Islet precursor cell (in vitro differentiated cells): ENCODE measurements at regions not wholly inside any gene's neighbourhood (a gene's known extent, or its start where the extent isn't known, plus 50 kb on each side); places are given as distances from the start of the nearest gene placed in this dataset.

Experiments
- DNase-seq: peaks from one replicate; pipeline ENCODE4 v3.0.0-alpha.2; 2018

DNA sequence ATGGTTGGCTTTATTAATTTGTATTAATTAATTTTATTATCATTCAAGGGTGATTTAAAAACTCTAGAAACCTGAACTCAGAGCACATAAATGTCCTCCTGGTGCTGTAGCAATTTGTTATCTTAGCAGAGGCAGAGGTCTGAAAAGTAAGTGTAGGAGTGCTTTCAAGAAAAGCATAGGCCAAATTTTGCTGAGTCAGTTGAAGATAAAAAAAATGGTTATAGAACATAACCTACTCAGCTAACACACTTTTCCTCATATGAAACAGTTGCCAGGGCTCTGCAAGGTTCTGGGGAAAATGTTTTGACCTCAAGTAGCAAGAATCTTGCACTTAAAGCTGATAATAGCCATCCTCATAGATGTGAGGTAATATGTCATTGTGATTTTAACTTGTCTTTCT, 53.5 kb upstream of the CHODL start:
- no peak for DNase-seq

- DNase-seq, result no peak
These were observed 66.1 kb upstream of the CHODL start for GRCh38 chr21:18178509-18178908.

DNA sequence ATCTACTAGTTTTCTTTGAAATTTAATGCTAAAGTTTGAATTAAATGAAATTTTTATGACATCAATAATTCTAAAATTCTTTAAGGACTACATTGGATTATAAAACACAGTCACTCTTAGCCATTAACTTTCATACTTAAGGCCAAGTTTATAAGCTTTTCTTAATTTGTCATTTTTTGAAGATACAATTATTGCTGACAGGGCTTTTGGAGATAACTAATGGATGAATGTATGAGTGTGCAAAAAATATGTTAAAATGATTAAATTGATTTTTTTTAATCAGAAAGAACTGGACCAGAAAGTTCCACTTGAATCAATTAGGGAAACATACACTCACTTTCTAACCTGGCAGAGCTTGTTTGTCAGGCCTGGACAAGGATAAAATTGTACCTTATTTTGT, 70.3 kb upstream of the CHODL start:
- DNase-seq, result no peak

- no peak for DNase-seq
These were observed 73.8 kb upstream of the CHODL start for GRCh38 chr21:18170829-18171228.

DNA sequence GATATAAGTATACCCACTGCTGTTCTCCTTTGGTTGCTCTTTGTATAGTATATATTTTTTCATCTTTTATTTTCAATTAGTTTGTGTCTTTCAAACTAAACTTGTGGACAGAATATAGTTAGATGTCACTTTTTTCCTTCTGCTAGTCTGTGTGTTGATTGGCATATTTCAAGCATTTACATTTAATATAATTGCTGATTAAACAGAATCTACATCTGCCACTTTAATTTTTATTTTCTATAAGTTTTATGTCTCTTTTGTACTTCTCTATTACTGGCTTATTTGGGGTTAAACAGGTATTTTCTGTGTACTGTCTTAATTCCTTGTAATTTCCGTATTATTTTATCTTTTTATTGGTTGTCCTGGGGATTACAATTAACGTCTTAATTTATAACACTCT, 74.4 kb upstream of the CHODL start:
- DNase-seq, result no peak

GRCh38 chr21:18168108-18168507, 76.5 kb upstream of the CHODL start:
- DNase-seq, result no peak

DNA sequence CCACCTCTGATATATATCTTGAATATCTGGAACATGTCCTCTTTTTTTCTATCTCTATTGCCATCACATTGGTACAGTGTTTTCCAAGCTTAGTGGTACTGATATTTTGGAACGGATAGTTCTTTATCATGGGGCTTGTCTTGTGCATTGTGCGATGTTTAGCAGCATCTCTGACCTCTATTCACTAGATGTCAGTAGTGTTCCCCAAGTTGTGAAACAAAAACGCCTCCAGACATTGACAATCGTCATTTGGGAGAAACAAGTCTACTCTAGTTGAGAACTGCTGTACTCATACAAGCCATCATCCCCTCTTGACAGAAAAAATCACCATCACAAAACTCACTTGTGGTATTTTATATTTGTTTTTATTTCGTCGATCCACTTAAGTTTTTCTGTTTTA, 79.7 kb upstream of the CHODL start:
- DNase-seq, result no peak

GRCh38 chr21:18164483-18164882, 80.2 kb upstream of the CHODL start:
- no peak for DNase-seq

- no peak for DNase-seq
These were observed 80.7 kb upstream of the CHODL start for GRCh38 chr21:18163956-18164355.

DNA sequence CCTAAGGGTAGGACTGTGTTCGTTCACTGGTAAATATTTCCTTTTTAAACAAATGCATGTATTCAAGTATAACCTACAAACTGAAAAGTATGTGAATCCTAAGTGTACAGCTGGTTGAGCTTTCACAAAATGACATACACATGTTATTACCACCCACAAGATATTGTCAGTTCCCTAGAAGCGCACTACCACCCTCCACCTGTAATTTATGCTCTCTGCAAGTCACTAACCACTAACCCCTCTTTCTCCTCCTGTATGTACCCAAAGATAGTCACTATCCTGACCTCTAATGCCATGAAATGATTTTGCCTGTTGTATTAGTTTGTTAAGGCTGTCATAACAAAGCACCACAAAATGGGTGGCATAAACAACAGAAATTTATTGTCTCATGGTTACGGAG, 82.8 kb upstream of the CHODL start:
- no peak for DNase-seq

DNA sequence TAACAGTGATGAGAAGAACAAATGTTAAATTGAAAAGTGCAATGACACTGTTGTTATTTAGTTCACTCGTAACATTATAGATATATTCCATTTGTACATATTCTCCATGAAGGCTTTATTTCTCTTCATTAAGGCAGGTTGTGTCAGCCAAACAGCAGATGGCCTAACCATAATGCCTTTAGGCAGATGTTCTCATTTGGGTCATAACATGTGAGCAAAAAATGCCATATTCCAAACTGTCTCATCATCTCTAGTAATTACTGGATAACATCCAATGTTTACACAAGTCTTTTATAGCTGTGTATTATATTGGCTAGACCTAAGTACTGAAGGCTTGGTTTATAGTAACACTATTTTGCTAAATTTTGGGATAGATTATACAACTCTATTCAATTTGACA, 87.2 kb upstream of the CHODL start:
- DNase-seq, result no peak

GRCh38 chr21:18155508-18156193, 89.0 kb upstream of the CHODL start:
- DNase-seq, result no peak

- no peak for DNase-seq
These were observed 91.6 kb upstream of the CHODL start for GRCh38 chr21:18153063-18153462.

- no peak for DNase-seq
These were observed 92.3 kb upstream of the CHODL start for GRCh38 chr21:18152371-18152770.

GRCh38 chr21:18151046-18151445, 93.6 kb upstream of the CHODL start:
- no peak for DNase-seq

DNA sequence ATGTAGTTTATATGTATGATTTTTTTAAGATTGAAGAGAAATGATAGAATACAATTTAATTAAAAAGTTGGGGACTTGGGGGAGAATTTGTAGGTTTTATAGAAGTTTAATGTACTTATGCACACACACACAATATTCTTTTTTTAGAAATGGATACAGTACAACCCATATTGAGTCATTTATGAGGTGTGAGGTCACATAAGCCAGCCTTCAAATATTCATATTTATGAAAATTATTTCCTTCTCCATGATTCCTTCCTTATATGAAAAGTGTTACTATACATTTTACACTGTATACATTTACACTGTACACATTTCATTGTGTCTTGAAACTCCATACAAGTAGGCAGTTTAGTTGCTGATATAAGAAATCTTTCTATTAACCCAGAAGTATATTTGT, 96.2 kb upstream of the CHODL start:
- DNase-seq, result no peak

DNA sequence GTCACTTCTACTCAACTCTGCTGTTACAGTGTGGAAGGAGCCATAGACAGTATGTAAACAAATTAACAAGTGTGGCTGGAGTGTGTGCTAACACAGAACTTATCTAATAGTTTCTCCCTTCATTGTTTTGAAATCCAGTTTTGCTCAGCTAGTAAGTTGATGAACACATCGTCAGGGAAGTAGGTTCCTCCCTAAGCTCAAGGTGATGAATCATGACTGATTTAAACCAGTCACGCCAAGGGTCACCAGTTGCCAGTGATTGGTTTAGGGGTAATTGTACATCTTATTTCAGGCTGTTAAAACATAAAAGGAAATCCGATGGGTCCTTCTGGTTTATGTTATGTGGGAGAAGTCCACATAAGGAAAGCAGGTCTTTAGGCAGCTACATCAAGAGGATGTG, 97.0 kb upstream of the CHODL start:
- DNase-seq, result no peak

- no peak for DNase-seq
These were observed 97.8 kb upstream of the CHODL start for GRCh38 chr21:18146820-18147219.

DNA sequence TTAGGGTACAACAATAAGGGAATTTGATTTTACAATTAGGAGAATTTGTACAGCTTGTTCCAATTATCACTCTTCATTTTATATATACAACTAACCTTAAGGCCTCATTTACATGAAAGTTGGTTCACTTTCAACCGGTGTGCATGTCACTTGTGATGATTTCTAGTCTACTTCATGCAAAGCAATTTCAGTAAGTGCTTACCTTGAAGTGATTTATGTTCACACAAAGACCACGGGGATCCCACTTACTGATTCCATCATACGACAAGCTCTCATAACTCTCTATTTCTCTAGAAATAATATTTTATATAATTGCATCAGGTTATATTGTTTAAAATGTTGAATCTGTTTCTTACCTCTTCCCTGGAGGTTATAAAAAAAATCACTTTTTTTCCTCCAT, 100.3 kb upstream of the CHODL start:
- no peak for DNase-seq

- no peak for DNase-seq
These were observed 102.0 kb upstream of the CHODL start for GRCh38 chr21:18142655-18143054.

DNA sequence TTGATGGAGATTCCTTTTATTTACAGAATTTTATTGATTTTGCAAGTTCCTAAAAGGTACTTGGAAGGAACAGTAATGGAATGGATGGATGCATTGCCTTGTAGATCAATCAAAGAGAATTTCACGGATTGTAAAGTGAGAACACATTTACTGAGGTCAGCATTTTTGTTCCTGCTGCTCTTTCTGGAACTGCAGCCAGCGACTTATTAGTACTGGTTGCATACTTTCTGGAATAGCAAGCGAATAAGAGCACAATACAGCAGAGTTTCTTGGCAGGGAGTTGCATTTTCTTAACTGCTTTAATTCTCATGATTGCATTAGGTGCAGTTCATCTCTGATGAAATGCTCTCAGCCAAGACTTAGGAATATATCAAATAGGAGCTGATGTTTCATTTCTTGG, 106.1 kb upstream of the CHODL start:
- no peak for DNase-seq

GRCh38 chr21:18129526-18129925, 115.1 kb upstream of the CHODL start:
- DNase-seq, result no peak

GRCh38 chr21:18118566-18118965, 126.1 kb upstream of the CHODL start:
- DNase-seq, result no peak

GRCh38 chr21:18117176-18117575, 127.5 kb upstream of the CHODL start:
- DNase-seq, result no peak

GRCh38 chr21:18114810-18115209, 129.8 kb upstream of the CHODL start:
- no peak for DNase-seq

- no peak for DNase-seq
These were observed 139.8 kb upstream of the CHODL start for GRCh38 chr21:18104802-18105201.
